A673 (cell line): ENCODE measurements at regions not wholly inside any gene's neighbourhood (a gene's known extent, or its start where the extent isn't known, plus 50 kb on each side); places are given as distances from the start of the nearest gene placed in this dataset.

ENCODE experiments used
- BruUV-seq: library from RNA; stranded (reverse); fragments of 400-500 nt; replicated peaks from 2 replicates; lab custom pipeline; 2021; lab: Mats Ljungman, UMichigan
- CTCF ChIA-PET: fragments of 300-600 bp; sonication (Branson Sonifier 250); formaldehyde crosslinking; loops from one replicate; lab custom pipeline; 2022; ENCODE audit warnings: antibody characterized with exemption; lab: Charles Lee
- POLR2A ChIA-PET: fragments of 300-600 bp; sonication (Branson Sonifier 250); formaldehyde crosslinking; loops from one replicate; lab custom pipeline; 2022; ENCODE audit warnings: antibody characterized with exemption; ENCODE audit not compliant: low non-redundant PET; lab: Charles Lee
- DNase-seq: peaks from one replicate; pipeline ENCODE4 v3.0.0-alpha.2; 2015; ENCODE audit warnings: low spot score
- H3K27ac ChIP-seq: fragments of 200-600 bp; sonication (generic); 2 replicates; pipeline ENCODE4 v1.5.1; 2016; ENCODE audit warnings: mixed run types, low read depth, mild to moderate bottlenecking, mixed read lengths, antibody characterized with exemption, low read length; ENCODE audit not compliant: poor library complexity, severe bottlenecking
- H3K27me3 ChIP-seq: fragments of 200-600 bp; sonication (generic); replicated peaks from 2 replicates; pipeline ENCODE4 v1.6.1; 2017; ENCODE audit warnings: mixed run types, low read depth, mild to moderate bottlenecking, mixed read lengths, antibody characterized with exemption, low read length; ENCODE audit not compliant: insufficient read depth, poor library complexity
- H3K36me3 ChIP-seq: fragments of 200-600 bp; sonication (generic); 2 replicates; pipeline ENCODE4 v1.6.1; 2016; ENCODE audit warnings: mixed run types, mild to moderate bottlenecking, mixed read lengths, antibody characterized with exemption, low read length; ENCODE audit not compliant: insufficient read depth, poor library complexity, severe bottlenecking
- H3K4me1 ChIP-seq: fragments of 200-600 bp; sonication (generic); 2 replicates; pipeline ENCODE4 v1.6.1; 2017; ENCODE audit warnings: mixed run types, mild to moderate bottlenecking, mixed read lengths, antibody characterized with exemption, low read length; ENCODE audit not compliant: insufficient read depth, poor library complexity, severe bottlenecking
- H3K4me3 ChIP-seq: fragments of 200-600 bp; sonication (generic); 2 replicates; pipeline ENCODE4 v1.5.1; 2016; ENCODE audit warnings: low read depth, mixed run types, mild to moderate bottlenecking, mixed read lengths, low read length; ENCODE audit not compliant: poor library complexity, severe bottlenecking
- H3K9me3 ChIP-seq: fragments of 200-600 bp; sonication (generic); 2 replicates; pipeline ENCODE4 v1.6.1; 2016; ENCODE audit warnings: mixed run types, low read depth, mild to moderate bottlenecking, mixed read lengths, antibody characterized with exemption, low read length; ENCODE audit not compliant: poor library complexity, severe bottlenecking
- CTCF ChIP-seq: fragments of 300-800, 200-600 bp; sonication (generic); conservative IDR thresholded peaks from 2 replicates; pipeline ENCODE4 v1.5.1; 2017; ENCODE audit warnings: low read depth, mild to moderate bottlenecking, antibody characterized with exemption, low read length, moderate library complexity, mixed read lengths
- EZH2 ChIP-seq: fragments of 200-600 bp; sonication (generic); IDR thresholded peaks from 2 replicates; pipeline ENCODE4 v1.6.1; 2017; ENCODE audit warnings: borderline replicate concordance, low read depth, mild to moderate bottlenecking, mixed read lengths, antibody characterized with exemption, low read length; ENCODE audit not compliant: poor library complexity, severe bottlenecking
- intact Hi-C: fragments of 100-400 bp; cut with micrococcal nuclease; formaldehyde crosslinking; loops from one replicate; pipeline ENCODE4 v1.10.0; 2022; ENCODE audit not compliant: unreplicated experiment

GRCh38 chr11:11691296-11692151, 69.7 kb upstream of the GALNT18 start:
- H3K4me3 ChIP-seq: no peak overlapping the region
- no peak for DNase-seq
- no peaks in the 10 kb centered on the region for H3K9me3 ChIP-seq
- H3K36me3 ChIP-seq: no peaks in the 10 kb centered on the region
- H3K4me1 ChIP-seq: no peaks in the 10 kb centered on the region
- intact Hi-C loops: no loop called here
- no peak overlapping the region for H3K27ac ChIP-seq
- BruUV-seq: no TSS peak
- H3K27me3 ChIP-seq: no peaks in the 10 kb centered on the region
- ChIA-PET POLR2A (no interaction called here), CTCF (no interaction called here)
- TF ChIP-seq CTCF: no peak
- TF ChIP-seq EZH2: no peak

GRCh38 chr11:11681536-11681935, 59.7 kb upstream of the GALNT18 start:
- H3K4me3 ChIP-seq: no peak overlapping the region
- intact Hi-C loops: no loop called here
- H3K27ac ChIP-seq: no peak overlapping the region
- H3K9me3 ChIP-seq: no peaks in the 10 kb centered on the region
- DNase-seq: no peak
- CTCF ChIA-PET: no interaction called here
- H3K36me3 ChIP-seq: no peaks in the 10 kb centered on the region
- TF ChIP-seq EZH2 (no peak), CTCF (no peak)
- H3K4me1 ChIP-seq: no peaks in the 10 kb centered on the region
- no TSS peak for BruUV-seq
- H3K27me3 ChIP-seq: no peaks in the 10 kb centered on the region
- POLR2A ChIA-PET: no interaction called here

GRCh38 chr11:11677672-11678356, 56.0 kb upstream of the GALNT18 start:
- BruUV-seq: no TSS peak
- POLR2A ChIA-PET: no interaction called here
- intact Hi-C loops: no loop called here
- Histone ChIP-seq H3K27ac (no peak overlapping the region), H3K27me3 (no peaks in the 10 kb centered on the region), H3K36me3 (no peaks in the 10 kb centered on the region), H3K4me1 (no peaks in the 10 kb centered on the region), H3K9me3 (no peaks in the 10 kb centered on the region), H3K4me3 (no peak overlapping the region)
- no peak for DNase-seq
- TF ChIP-seq CTCF (no peak), EZH2 (no peak)
- CTCF ChIA-PET: no interaction called here
